Prostate gland (tissue), 2 donors: ENCODE measurements at regions not wholly inside any gene's neighbourhood (a gene's known extent, or its start where the extent isn't known, plus 50 kb on each side); places are given as distances from the start of the nearest gene placed in this dataset.

Experiments used
- DNase-seq: peaks from one replicate; pipeline ENCODE4 v3.0.0-alpha.2; 2019; ENCODE audit warnings: low spot score
- H3K27ac ChIP-seq, 2 donors: fragments of 200-600 bp; sonication (generic); 2 replicates each; pipeline ENCODE4 v1.5.1; 2017 to 2019
- H3K27me3 ChIP-seq: fragments of 200-600 bp; sonication (generic); replicated peaks from 2 replicates; pipeline ENCODE4 v1.5.1; 2019; ENCODE audit not compliant: insufficient read depth
- H3K36me3 ChIP-seq, 2 donors: fragments of 200-600 bp; sonication (generic); 1 replicate in 1 of 2; 2 replicates in 1 of 2; pipeline versions ENCODE4 v1.5.1 to v1.8.1; 2017 to 2019
- H3K4me1 ChIP-seq: fragments of 200-600 bp; sonication (generic); replicated peaks from 2 replicates; pipeline ENCODE4 v1.5.1; 2019
- H3K4me3 ChIP-seq, 2 donors: fragments of 200-600 bp; sonication (generic); 2 replicates each; pipeline ENCODE4 v1.5.1; 2017 to 2019
- H3K9me3 ChIP-seq: fragments of 200-600 bp; sonication (generic); 2 replicates; pipeline ENCODE4 v1.5.1; 2017
- CTCF ChIP-seq, 4 experiments: fragments of 200-600 bp in 2 of 4; fragments of 450-650 bp in 2 of 4; sonication (generic) in 2 of 4; IDR thresholded peaks; 1 replicate in 3 of 4; 2 replicates in 1 of 4; pipeline ENCODE4 v1.5.1; 2016 to 2019; ENCODE audit warnings: antibody characterized with exemption in 4 of 4, mild to moderate bottlenecking in 2 of 4, moderate library complexity in 2 of 4
- POLR2A ChIP-seq: fragments of 450-650 bp; IDR thresholded peaks from one replicate; pipeline ENCODE4 v1.6.1; 2016; ENCODE audit warnings: antibody characterized with exemption, mild to moderate bottlenecking
- POLR2AphosphoS5 ChIP-seq: sonication (generic); formaldehyde crosslinking; IDR thresholded peaks from one replicate; pipeline ENCODE4 v1.6.1; 2017; ENCODE audit warnings: antibody characterized with exemption
- WGBS: methylation state at CpG from one replicate; pipeline ENCODE4 v1.1.5; 2018; 5-methylcytosine and 5-hydroxymethylcytosine counted together
- intact Hi-C: fragments of 100-400 bp; cut with DNase I; formaldehyde crosslinking; loops from one replicate; pipeline ENCODE4 v1.14.2; 2022

DNA sequence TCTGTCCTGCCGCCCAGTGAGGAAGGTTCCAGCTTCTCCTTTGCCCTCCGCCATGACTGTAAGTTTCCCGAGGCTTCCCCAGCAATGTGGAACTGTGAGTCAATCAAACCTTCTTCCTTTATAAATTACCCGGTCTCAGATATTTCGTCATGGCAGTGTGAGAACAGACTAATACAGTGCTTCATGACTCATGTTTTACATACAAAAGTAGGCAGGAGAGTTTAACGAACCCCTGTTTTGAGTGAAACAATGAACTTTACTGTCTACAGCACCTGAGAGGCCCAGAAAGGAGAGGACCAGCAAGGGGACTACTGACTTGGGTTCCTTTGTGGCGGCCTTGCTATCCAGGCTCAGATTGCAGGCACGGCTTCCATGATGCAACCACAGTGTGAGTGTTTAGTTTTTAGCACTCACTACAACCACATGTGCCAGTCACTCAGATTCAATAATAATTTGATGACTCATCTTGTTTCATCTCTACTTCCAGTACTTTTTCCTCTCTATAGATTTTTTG is 139.1 kb upstream of the CLINT1 start:
- H3K9me3 ChIP-seq = no peaks in the 10 kb centered on the region
- H3K4me1 ChIP-seq = no peaks in the 10 kb centered on the region
- DNase-seq = no peak
- no peak overlapping the region for H3K27ac ChIP-seq
- TF ChIP-seq CTCF (IDR thresholded peaks at IDR 0.05) (no peak), POLR2AphosphoS5 (no peak), POLR2A (no peak)
- 89% methylated on average over 8 of the region's 8 CpGs for WGBS
- intact Hi-C loops = loop anchor here (5.0 to 10.0 kb wide), 2 partner anchors 83 to 146 kb away; no protein-coding TSS in a partner anchor
- H3K36me3 ChIP-seq = no peaks in the 10 kb centered on the region
- H3K27me3 ChIP-seq = no peaks in the 10 kb centered on the region
- H3K4me3 ChIP-seq = no peak overlapping the region

DNA sequence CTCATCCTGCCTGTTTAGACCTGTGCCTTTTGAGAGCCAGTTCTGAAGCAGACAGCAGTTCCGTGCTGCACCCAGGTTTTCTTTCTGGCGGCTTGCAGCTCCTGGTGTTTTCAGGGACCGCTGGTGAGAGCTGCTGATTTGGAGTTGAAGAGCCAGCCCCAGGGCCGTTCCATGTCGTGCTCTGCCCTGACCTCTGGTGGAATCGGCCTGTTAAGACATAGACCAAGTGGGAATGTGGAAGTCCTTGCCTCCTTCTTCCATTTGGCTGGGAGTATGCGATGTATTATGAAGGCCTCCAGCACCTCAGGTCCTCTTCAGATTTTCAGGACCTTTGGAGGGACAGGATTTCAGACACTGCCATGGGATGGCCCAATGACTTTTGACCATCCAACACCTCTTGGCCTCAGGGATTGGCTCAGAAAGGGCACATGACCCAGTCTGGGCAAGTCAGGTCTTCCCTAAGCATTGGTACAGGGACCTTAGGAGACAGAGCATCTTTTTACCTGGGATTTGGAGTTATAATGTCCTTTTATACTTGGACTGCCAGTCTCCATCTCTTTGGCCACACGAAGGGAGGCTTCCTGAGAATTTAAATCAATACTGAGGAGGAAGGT is 136.1 kb upstream of the CLINT1 start:
- TF ChIP-seq CTCF (IDR thresholded peaks at IDR 0.05) (peak; percentile 19 to 72 (median 54)), POLR2A (no peak), POLR2AphosphoS5 (no peak)
- DNase-seq = peak; percentile 49
- Histone ChIP-seq H3K36me3 (no peaks in the 10 kb centered on the region), H3K27ac (no peak overlapping the region), H3K4me1 (no peaks in the 10 kb centered on the region), H3K27me3 (no peaks in the 10 kb centered on the region), H3K4me3 (no peak overlapping the region), H3K9me3 (no peaks in the 10 kb centered on the region)
- 31% methylated on average over 8 of the region's 8 CpGs for WGBS
- intact Hi-C loops = loop anchor here (2.0 to 10.0 kb wide), 3 partner anchors 80 to 174 kb away; no protein-coding TSS in a partner anchor

DNA sequence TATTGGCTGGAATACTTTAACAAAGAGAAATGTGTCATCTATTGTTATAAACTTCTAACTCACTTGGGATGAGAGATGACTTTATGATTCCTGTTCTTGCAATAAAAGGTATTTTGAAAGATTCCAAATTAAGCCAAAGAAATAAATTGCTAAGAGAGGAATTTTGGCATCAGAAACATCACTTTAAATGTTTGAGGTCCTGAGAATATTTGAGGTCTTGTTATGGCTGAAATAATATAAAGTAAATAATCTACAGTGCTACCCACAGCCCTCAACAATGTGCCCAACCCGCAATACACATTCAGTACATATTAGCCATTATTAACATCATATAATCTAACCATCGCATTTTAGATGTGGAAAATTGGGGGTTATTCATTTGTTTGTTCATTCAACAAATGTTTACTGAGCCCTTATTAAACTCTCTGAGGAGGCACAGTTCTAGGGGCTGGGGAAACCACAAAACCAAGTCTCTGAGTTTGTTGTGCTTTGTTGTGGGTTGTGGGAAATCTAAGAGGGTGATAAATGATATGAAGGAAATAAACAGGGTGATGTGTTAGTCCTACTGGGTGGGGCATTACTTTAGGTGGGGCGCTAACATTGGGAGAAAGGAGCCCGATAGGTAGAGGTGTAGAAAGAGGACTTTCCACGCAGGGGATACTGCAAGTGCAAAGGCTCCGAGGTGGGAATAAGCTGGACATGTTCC is 135.2 kb upstream of the CLINT1 start:
- intact Hi-C loops = loop anchor here (2.0 to 10.0 kb wide), 2 partner anchors 79 to 173 kb away; no protein-coding TSS in a partner anchor
- H3K4me1 ChIP-seq = no peaks in the 10 kb centered on the region
- TF ChIP-seq POLR2AphosphoS5 (no peak), CTCF (IDR thresholded peaks at IDR 0.05) (no peak), POLR2A (no peak)
- 60% methylated on average over 6 of the region's 6 CpGs for WGBS
- H3K27me3 ChIP-seq = no peaks in the 10 kb centered on the region
- no peak overlapping the region for H3K4me3 ChIP-seq
- no peak overlapping the region for H3K27ac ChIP-seq
- H3K36me3 ChIP-seq = no peaks in the 10 kb centered on the region
- no peaks in the 10 kb centered on the region for H3K9me3 ChIP-seq
- no peak for DNase-seq

DNA sequence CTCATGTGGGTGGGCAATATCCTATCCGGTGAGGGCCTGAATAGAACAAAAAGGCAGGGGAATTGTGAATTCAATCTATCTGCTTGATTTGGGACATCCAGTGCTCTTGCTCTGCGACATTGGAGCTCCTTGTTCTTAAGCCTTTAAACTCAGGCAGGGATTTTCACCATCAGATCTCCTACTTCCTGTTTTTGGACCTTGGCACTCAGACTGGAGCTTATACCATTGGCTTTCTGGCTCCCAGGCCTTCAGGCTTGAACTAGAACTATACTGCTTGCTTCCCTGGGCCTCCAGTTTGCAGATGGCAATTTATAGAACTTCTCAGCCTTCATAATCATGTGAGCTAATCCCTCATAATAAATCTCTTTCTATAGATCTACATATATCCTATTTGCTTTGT is 134.3 kb upstream of the CLINT1 start:
- DNase-seq = no peak
- Histone ChIP-seq H3K27ac (no peak overlapping the region), H3K9me3 (no peaks in the 10 kb centered on the region), H3K4me1 (no peaks in the 10 kb centered on the region), H3K4me3 (no peak overlapping the region), H3K27me3 (no peaks in the 10 kb centered on the region), H3K36me3 (no peaks in the 10 kb centered on the region)
- TF ChIP-seq CTCF (IDR thresholded peaks at IDR 0.05) (no peak), POLR2AphosphoS5 (no peak), POLR2A (no peak)
- intact Hi-C loops = loop anchor here (10.0 kb wide), 1 partner anchor 78 kb away; no protein-coding TSS in a partner anchor
- 77% methylated on average over 2 of the region's 2 CpGs for WGBS
